MCF 10A (cell line): ENCODE measurements at regions not wholly inside any gene's neighbourhood (a gene's known extent, or its start where the extent isn't known, plus 50 kb on each side); places are given as distances from the start of the nearest gene placed in this dataset.

ENCODE experiments used
- BruUV-seq: library from RNA; stranded (reverse); fragments of 400-500 nt; replicated peaks from 2 replicates; lab custom pipeline; 2021; lab: Mats Ljungman, UMichigan
- CTCF ChIA-PET: fragments of 300-600 bp; sonication (Branson Sonifier 250); formaldehyde crosslinking; extraction: SDS; loops from one replicate; lab custom pipeline; 2021; ENCODE audit warnings: antibody characterized with exemption, inconsistent platforms; lab: Yijun Ruan, JAX
- POLR2A ChIA-PET: fragments of 300-600, 350-650 bp; sonication (Branson Sonifier 250); formaldehyde crosslinking; extraction: SDS; loops from one replicate; lab custom pipeline; 2020; ENCODE audit warnings: antibody characterized with exemption, inconsistent platforms; lab: Yijun Ruan, JAX
- DNase-seq: peaks from one replicate; pipeline ENCODE4 v3.0.0-alpha.2; 2018; ENCODE audit not compliant: unreplicated experiment
- H3K27ac Mint-ChIP-seq: one replicate; pipeline ENCODE4 v1.8.0; 2022; ENCODE audit warnings: mild to moderate bottlenecking, low read depth, mixed read lengths; ENCODE audit not compliant: unreplicated experiment
- H3K27me3 Mint-ChIP-seq: one replicate; pipeline ENCODE4 v1.8.0; 2022; ENCODE audit warnings: mixed read lengths; ENCODE audit not compliant: insufficient read depth, unreplicated experiment
- H3K36me3 Mint-ChIP-seq: one replicate; pipeline ENCODE4 v1.8.0; 2022; ENCODE audit warnings: mild to moderate bottlenecking, moderate library complexity, mixed read lengths; ENCODE audit not compliant: insufficient read depth, unreplicated experiment
- H3K4me1 Mint-ChIP-seq: one replicate; pipeline ENCODE4 v1.8.0; 2022; ENCODE audit warnings: mixed read lengths; ENCODE audit not compliant: insufficient read depth, unreplicated experiment
- H3K4me3 Mint-ChIP-seq: one replicate; pipeline ENCODE4 v1.8.0; 2022; ENCODE audit warnings: mild to moderate bottlenecking, moderate library complexity, mixed read lengths; ENCODE audit not compliant: unreplicated experiment
- H3K9me3 Mint-ChIP-seq: one replicate; pipeline ENCODE4 v1.8.0; 2022; ENCODE audit warnings: mixed read lengths; ENCODE audit not compliant: unreplicated experiment
- intact Hi-C: fragments of 100-400 bp; cut with micrococcal nuclease; formaldehyde crosslinking; loops from 2 replicates; pipeline ENCODE4 v1.14.1; 2022
- TF ChIP-seq, protein P1 (sequence below): fragments of 200-600 bp; IDR thresholded peaks from one replicate; pipeline ENCODE4 v1.8.0; 2022; ENCODE audit warnings: antibody characterized with exemption, mild to moderate bottlenecking; ENCODE audit not compliant: unreplicated experiment

DNA sequence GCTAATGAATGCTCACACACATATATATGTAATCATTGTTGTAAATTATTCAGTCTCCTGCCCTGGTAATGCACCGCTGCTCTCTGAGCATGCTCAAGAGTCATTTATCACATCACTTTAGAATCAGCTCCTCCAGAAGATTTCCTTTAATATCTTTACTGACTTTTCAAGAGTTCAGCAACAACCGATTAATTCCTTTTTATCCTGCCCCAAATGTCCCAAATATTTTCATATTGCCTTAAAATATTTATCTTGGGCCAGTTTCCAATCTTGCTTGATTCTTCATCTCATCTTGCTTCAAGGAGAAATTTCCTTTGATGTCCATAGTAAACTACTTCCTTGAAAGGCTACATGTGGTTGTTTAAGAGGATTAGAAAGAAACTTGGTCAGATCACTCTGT lies 132.5 kb downstream of the NHLRC3 start:
- H3K27ac Mint-ChIP-seq = no peak overlapping the region
- no peaks in the 10 kb centered on the region for H3K4me1 Mint-ChIP-seq
- TF ChIP-seq, protein P1, sequence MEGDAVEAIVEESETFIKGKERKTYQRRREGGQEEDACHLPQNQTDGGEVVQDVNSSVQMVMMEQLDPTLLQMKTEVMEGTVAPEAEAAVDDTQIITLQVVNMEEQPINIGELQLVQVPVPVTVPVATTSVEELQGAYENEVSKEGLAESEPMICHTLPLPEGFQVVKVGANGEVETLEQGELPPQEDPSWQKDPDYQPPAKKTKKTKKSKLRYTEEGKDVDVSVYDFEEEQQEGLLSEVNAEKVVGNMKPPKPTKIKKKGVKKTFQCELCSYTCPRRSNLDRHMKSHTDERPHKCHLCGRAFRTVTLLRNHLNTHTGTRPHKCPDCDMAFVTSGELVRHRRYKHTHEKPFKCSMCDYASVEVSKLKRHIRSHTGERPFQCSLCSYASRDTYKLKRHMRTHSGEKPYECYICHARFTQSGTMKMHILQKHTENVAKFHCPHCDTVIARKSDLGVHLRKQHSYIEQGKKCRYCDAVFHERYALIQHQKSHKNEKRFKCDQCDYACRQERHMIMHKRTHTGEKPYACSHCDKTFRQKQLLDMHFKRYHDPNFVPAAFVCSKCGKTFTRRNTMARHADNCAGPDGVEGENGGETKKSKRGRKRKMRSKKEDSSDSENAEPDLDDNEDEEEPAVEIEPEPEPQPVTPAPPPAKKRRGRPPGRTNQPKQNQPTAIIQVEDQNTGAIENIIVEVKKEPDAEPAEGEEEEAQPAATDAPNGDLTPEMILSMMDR = no peak
- no peaks in the 10 kb centered on the region for H3K9me3 Mint-ChIP-seq
- BruUV-seq = no TSS peak
- no peaks in the 10 kb centered on the region for H3K36me3 Mint-ChIP-seq
- no peak for DNase-seq
- H3K27me3 Mint-ChIP-seq = peaks cover 37% of the 10 kb centered on the region
- no peak overlapping the region for H3K4me3 Mint-ChIP-seq
- intact Hi-C loops = no loop called here
- CTCF ChIA-PET = interaction anchor here (0.6 to 0.7 kb wide), 2 partner anchors 970 to 1849 kb away, joined by 3 read pairs; no protein-coding TSS in a partner anchor
- POLR2A ChIA-PET = no interaction called here

DNA sequence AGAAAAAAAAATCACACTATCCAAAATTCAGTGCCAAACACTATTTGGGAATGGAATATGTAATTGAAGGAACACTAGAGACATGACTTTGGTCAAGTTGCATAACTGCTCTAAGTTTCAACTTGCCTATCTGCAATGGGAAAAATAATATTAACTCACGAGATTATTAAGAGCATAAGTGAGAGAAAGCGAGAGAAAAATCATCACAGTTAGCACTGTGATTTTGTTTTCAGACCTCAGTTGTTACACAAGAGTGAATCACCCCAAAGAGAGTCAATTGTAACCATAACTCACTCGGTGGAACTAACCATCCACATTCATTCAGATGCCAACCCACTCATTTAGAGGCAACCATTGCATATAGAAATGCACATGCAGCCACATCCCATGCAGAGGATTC lies 147.1 kb downstream of the NHLRC3 start:
- intact Hi-C loops = no loop called here
- POLR2A ChIA-PET = no interaction called here
- H3K4me1 Mint-ChIP-seq = no peaks in the 10 kb centered on the region

DNA sequence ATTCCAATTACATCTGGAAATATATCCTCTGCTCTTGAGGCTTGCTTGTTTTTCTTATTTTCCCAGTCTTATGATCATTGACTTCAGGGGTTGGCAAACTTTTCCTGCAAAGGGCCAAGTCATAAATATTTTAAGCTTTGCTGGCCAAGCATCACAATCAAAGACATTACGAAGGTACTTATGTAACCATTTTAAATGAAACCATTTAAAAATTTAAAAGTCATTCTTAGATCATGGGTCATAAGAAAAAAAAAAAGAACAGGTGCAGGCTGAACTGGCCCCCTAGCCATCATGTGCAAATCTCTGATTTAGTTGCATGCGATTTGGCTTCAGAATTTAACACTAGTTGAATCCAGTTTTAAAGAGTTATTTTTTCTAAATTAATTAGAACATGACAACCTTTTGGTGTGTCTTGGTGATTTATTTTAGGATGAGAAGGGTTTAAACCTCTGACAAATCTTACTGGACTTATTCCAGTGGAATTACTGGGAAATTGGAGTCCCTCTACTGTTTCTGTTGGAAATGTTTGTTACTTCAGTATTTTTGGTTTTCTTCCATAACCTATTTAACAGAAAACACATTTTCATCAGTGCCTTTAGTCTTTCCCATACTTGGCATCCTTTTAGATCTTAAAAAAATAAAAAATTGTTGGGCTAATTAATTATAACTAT lies 148.1 kb downstream of the NHLRC3 start:
- no peaks in the 10 kb centered on the region for H3K9me3 Mint-ChIP-seq
- POLR2A ChIA-PET = no interaction called here
- no peak overlapping the region for H3K4me3 Mint-ChIP-seq
- no peaks in the 10 kb centered on the region for H3K36me3 Mint-ChIP-seq
- intact Hi-C loops = no loop called here
- TF ChIP-seq, protein P1 = no peak
- H3K4me1 Mint-ChIP-seq = no peaks in the 10 kb centered on the region
- DNase-seq = no peak
- no TSS peak for BruUV-seq
- H3K27me3 Mint-ChIP-seq = peaks cover 88% of the 10 kb centered on the region
- no peak overlapping the region for H3K27ac Mint-ChIP-seq
- CTCF ChIA-PET = no interaction called here

More for the DNA sequence above, 147.1 kb downstream of the NHLRC3 start:
- CTCF ChIA-PET = no interaction called here
- no peak overlapping the region for H3K4me3 Mint-ChIP-seq
- peaks cover 92% of the 10 kb centered on the region for H3K27me3 Mint-ChIP-seq
- TF ChIP-seq, protein P1 = no peak
- no peak overlapping the region for H3K27ac Mint-ChIP-seq
- BruUV-seq = no TSS peak
- DNase-seq = peak; percentile 9
- H3K36me3 Mint-ChIP-seq = no peaks in the 10 kb centered on the region
- no peaks in the 10 kb centered on the region for H3K9me3 Mint-ChIP-seq

DNA sequence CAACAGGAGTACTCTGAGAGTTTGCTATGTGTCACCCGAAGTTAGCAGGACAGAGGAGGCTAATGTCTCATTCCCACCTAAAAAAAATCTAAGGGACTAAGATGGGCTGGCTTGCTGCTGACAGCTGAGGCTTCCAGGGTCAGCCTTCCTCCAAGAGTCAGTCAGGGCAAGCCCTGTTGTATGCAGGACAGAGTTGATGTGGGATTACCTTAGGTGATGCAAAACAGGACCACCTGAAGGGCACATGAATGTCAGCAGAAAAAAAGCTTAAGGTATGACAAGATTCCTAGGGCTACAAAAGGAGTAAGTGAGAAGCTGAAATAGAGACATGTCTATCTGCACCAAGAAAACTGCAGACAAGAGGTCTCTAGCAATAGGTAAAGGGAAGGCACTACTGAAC lies 151.5 kb downstream of the NHLRC3 start:
- Mint-ChIP-seq H3K36me3 (no peaks in the 10 kb centered on the region), H3K4me3 (no peak overlapping the region), H3K9me3 (no peaks in the 10 kb centered on the region), H3K4me1 (no peaks in the 10 kb centered on the region), H3K27ac (no peak overlapping the region), H3K27me3 (peaks cover 87% of the 10 kb centered on the region)
- CTCF ChIA-PET = no interaction called here
- intact Hi-C loops = no loop called here
- no TSS peak for BruUV-seq
- TF ChIP-seq, protein P1 = no peak
- POLR2A ChIA-PET = no interaction called here
- DNase-seq = no peak
